ENCODE measurements at regions not wholly inside any gene's neighbourhood (a gene's known extent, or its start where the extent isn't known, plus 50 kb on each side); places are given as distances from the start of the nearest gene placed in this dataset.

GRCh38 chr20:52569201-52569600 is 377.6 kb upstream of the ZFP64 start:
- Histone ChIP-seq H3K9me3 (replicated peaks in 1 of 2; ENCODE audit: control insufficient read depth in 1 of 2, insufficient read depth in 1 of 2, low read length in 2 of 2) (peaks cover 0 to 11% of the 10 kb centered on the region in 2 donors), H3K27ac (ENCODE audit: low read depth in 1 of 2, low read length in 2 of 2) (no peak overlapping the region), H3K4me2 (replicated peaks; ENCODE audit: extremely low read depth, low read length, poor library complexity, severe bottlenecking) (no peak overlapping the region), H4K20me1 (ENCODE audit: insufficient read depth, low read length) (no peaks in the 10 kb centered on the region), H3K4me1 (ENCODE audit: control insufficient read depth in 1 of 2, insufficient read depth in 2 of 2, low read length in 2 of 2) (no peaks in the 10 kb centered on the region), H3K27me3 (ENCODE audit: control insufficient read depth in 2 of 2, insufficient read depth in 2 of 2, low read length in 2 of 2) (no peaks in the 10 kb centered on the region), H2AFZ (ENCODE audit: insufficient read depth, low read depth, low read length, poor library complexity, severe bottlenecking) (no peak overlapping the region), H3K36me3 (replicated peaks in 1 of 2; ENCODE audit: control insufficient read depth in 1 of 2, insufficient read depth in 2 of 2, low read length in 2 of 2) (no peaks in the 10 kb centered on the region), H3K79me2 (ENCODE audit: insufficient read depth, low read length) (no peaks in the 10 kb centered on the region), H3K9ac (ENCODE audit: insufficient read depth, low read length, poor library complexity, severe bottlenecking) (no peak overlapping the region), H3K4me3 (replicated peaks in 1 of 3; ENCODE audit: low read depth in 2 of 3, low read length in 3 of 3) (no peak overlapping the region)
- Mint-ChIP-seq H3K27ac (no peak overlapping the region), H3K4me3 (no peak overlapping the region), H3K36me3 (no peaks in the 10 kb centered on the region), H3K9me3 (peaks cover 0 to 15% (median 7%) of the 10 kb centered on the region in 7 donors), H3K4me1 (no peaks in the 10 kb centered on the region), H3K27me3 (ENCODE audit: low read depth in 3 of 3) (peaks cover 0 to 3% (median 2%) of the 10 kb centered on the region in 3 donors)
- no peak for DNase-seq
- 100% methylated on average over 3 of the region's 3 CpGs for WGBS (ENCODE audit: insufficient coverage)
- intact Hi-C loops (cut with micrococcal nuclease): no loop called here
- TF ChIP-seq CTCF (IDR thresholded peaks at IDR 0.05): no peak

GRCh38 chr20:52565614-52566013 is 374.0 kb upstream of the ZFP64 start:
- no peaks in the 10 kb centered on the region for H3K36me3 Mint-ChIP-seq
- WGBS (ENCODE audit: insufficient coverage): 89% methylated on average over 2 of the region's 2 CpGs
- no peak overlapping the region for H3K4me3 Mint-ChIP-seq
- no peaks in the 10 kb centered on the region for H3K4me1 Mint-ChIP-seq
- Histone ChIP-seq H3K9me3 (replicated peaks in 1 of 2; ENCODE audit: control insufficient read depth in 1 of 2, insufficient read depth in 1 of 2, low read length in 2 of 2) (peaks cover under 1 to 11% of the 10 kb centered on the region in 2 donors), H3K4me1 (ENCODE audit: control insufficient read depth in 1 of 2, insufficient read depth in 2 of 2, low read length in 2 of 2) (no peaks in the 10 kb centered on the region), H4K20me1 (ENCODE audit: insufficient read depth, low read length) (no peaks in the 10 kb centered on the region), H3K27ac (ENCODE audit: low read depth in 1 of 2, low read length in 2 of 2) (no peak overlapping the region), H3K27me3 (ENCODE audit: control insufficient read depth in 2 of 2, insufficient read depth in 2 of 2, low read length in 2 of 2) (no peaks in the 10 kb centered on the region), H3K4me2 (replicated peaks; ENCODE audit: extremely low read depth, low read length, poor library complexity, severe bottlenecking) (no peak overlapping the region), H2AFZ (ENCODE audit: insufficient read depth, low read depth, low read length, poor library complexity, severe bottlenecking) (no peak overlapping the region), H3K36me3 (replicated peaks in 1 of 2; ENCODE audit: control insufficient read depth in 1 of 2, insufficient read depth in 2 of 2, low read length in 2 of 2) (no peaks in the 10 kb centered on the region), H3K79me2 (ENCODE audit: insufficient read depth, low read length) (no peaks in the 10 kb centered on the region), H3K9ac (ENCODE audit: insufficient read depth, low read length, poor library complexity, severe bottlenecking) (no peak overlapping the region), H3K4me3 (replicated peaks in 1 of 3; ENCODE audit: low read depth in 2 of 3, low read length in 3 of 3) (no peak overlapping the region)
- peaks cover 0 to 3% (median 0%) of the 10 kb centered on the region in 3 donors for H3K27me3 Mint-ChIP-seq (ENCODE audit: low read depth in 3 of 3)
- intact Hi-C loops (cut with micrococcal nuclease): no loop called here
- H3K9me3 Mint-ChIP-seq: peaks cover 0 to 15% (median 10%) of the 10 kb centered on the region in 7 donors
- no peak for TF ChIP-seq CTCF (IDR thresholded peaks at IDR 0.05)
- DNase-seq: no peak
- no peak overlapping the region for H3K27ac Mint-ChIP-seq

All from CD14-positive monocyte (primary cell).